Ascending aorta (tissue), 2 donors: ENCODE measurements at regions not wholly inside any gene's neighbourhood (a gene's known extent, or its start where the extent isn't known, plus 50 kb on each side); places are given as distances from the start of the nearest gene placed in this dataset.

Source experiments
- DNase-seq, 2 donors: peaks; one replicate each; pipeline ENCODE4 v3.0.0-alpha.2; 2019; ENCODE audit warnings: low spot score in 2 of 2
- H3K27ac ChIP-seq, 2 donors: fragments of 200-600 bp; sonication (generic); one replicate each; pipeline ENCODE4 v1.5.1; 2016 to 2017; ENCODE audit warnings: mild to moderate bottlenecking in 1 of 2
- H3K27me3 ChIP-seq: fragments of 200-600 bp; sonication (generic); one replicate; pipeline ENCODE4 v1.5.1; 2017
- H3K36me3 ChIP-seq, 2 donors: fragments of 200-600 bp; sonication (generic); one replicate each; pipeline ENCODE4 v1.5.1; 2016
- H3K4me1 ChIP-seq, 2 donors: fragments of 200-600 bp; sonication (generic); one replicate each; pipeline ENCODE4 v1.5.1; 2016 to 2017; ENCODE audit warnings: mild to moderate bottlenecking in 1 of 2
- H3K4me3 ChIP-seq, 2 donors: fragments of 200-600 bp; sonication (generic); one replicate each; pipeline ENCODE4 v1.5.1; 2016 to 2017; ENCODE audit warnings: mild to moderate bottlenecking in 1 of 2
- H3K9me3 ChIP-seq, 2 donors: fragments of 200-600 bp; sonication (generic); one replicate each; pipeline ENCODE4 v1.5.1; 2016
- intact Hi-C: fragments of 100-400 bp; cut with DNase I; formaldehyde crosslinking; loops from one replicate; pipeline ENCODE4 v1.15.1; 2023
- TF ChIP-seq, protein P1 (sequence below), 3 experiments: fragments of 200-600 bp in 2 of 3; fragments of 450-650 bp in 1 of 3; sonication (generic) in 2 of 3; IDR thresholded peaks; one replicate each; pipeline ENCODE4 v1.5.1; 2016 to 2019; ENCODE audit warnings: antibody characterized with exemption in 3 of 3, mild to moderate bottlenecking in 1 of 3, moderate library complexity in 1 of 3

DNA sequence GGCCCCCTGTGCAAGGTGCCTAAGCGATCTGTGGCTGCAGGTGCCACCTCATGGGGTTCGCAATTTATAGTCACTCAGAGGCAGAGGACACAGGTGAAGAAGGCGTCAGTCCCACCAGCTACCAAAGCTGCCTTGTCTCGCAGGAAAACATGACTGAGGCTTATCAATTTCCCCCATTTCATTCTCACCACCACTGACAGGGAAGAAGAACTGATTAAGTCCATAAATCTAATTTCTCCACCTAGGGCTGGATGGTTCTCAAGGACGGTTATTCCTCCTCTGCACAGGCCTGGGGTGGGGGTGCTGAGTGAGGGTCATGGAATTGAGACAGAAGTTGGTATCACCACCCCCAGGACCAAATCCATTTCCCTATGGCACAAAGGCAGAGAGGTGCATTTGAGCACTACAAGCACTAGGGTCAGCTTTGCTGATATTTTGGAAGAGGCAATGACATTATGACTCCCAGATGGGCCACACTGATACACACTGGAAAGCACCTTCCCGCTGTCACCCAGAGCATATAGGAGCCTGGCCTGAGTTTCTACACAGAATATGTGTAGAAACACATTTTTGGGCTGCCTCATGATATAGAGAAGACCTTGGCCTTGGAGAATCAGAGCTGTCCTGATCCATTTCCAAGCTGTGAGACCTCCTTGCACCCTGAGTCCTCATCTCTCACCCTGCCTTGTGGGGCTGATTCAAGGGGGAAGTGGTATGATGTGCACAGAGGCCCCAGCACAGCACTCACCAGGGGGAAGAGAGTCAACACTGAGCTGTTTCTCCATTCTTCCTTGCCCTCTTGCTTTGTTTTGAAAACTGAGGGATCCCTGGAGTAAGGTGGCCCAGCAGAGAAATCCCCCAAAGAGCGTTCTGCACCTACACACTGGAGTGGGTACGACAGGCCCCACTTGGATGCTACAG is 59.4 kb downstream of the PITPNM2 start:
- peak overlapping the region in 1 of 2 donors; percentile 17 for H3K27ac ChIP-seq
- H3K36me3 ChIP-seq, result no peaks in the 10 kb centered on the region
- intact Hi-C loops, result loop anchor here (5.0 kb wide), 1 partner anchor 44 kb away; no protein-coding TSS in a partner anchor
- peaks cover 7 to 24% of the 10 kb centered on the region in 2 donors for H3K4me1 ChIP-seq
- DNase-seq, result no peak
- H3K27me3 ChIP-seq, result no peaks in the 10 kb centered on the region
- no peaks in the 10 kb centered on the region for H3K9me3 ChIP-seq
- TF ChIP-seq, protein P1, sequence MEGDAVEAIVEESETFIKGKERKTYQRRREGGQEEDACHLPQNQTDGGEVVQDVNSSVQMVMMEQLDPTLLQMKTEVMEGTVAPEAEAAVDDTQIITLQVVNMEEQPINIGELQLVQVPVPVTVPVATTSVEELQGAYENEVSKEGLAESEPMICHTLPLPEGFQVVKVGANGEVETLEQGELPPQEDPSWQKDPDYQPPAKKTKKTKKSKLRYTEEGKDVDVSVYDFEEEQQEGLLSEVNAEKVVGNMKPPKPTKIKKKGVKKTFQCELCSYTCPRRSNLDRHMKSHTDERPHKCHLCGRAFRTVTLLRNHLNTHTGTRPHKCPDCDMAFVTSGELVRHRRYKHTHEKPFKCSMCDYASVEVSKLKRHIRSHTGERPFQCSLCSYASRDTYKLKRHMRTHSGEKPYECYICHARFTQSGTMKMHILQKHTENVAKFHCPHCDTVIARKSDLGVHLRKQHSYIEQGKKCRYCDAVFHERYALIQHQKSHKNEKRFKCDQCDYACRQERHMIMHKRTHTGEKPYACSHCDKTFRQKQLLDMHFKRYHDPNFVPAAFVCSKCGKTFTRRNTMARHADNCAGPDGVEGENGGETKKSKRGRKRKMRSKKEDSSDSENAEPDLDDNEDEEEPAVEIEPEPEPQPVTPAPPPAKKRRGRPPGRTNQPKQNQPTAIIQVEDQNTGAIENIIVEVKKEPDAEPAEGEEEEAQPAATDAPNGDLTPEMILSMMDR (IDR thresholded peaks at IDR 0.05), result no peak
- no peak overlapping the region for H3K4me3 ChIP-seq

DNA sequence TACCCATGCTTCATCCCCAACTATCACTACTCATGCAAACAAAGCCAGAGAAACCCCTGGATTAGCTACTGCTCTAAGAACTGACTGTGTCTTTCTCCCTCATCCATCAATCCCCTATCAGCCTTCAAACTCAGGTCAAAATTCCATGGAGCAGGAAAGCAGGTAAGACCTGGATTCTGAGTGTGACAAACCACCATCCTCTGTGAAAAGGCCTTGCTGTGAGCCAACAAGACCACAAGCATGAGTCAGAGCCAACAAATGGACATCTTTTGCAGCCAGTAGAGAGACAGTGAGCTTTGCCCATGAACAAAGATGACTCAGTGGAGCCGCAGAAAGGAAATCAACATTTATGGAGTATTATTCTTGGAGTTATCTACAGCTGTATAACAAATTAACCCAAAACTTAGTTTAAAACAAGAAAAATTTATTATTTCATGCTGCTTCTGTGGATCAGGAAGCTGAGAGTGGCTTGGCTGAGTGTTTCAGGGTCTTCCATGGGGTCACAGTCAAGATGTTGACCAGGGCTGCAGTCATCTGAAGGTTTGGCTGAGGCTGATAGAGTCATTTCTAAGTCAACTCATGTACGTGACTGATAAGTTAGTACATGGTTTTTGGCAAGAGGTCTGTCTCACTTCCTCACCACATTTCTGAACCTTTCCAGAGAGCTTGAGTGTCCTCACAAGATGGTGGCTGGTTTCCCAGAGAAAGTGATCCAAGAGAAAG is 61.1 kb downstream of the PITPNM2 start:
- no peaks in the 10 kb centered on the region for H3K27me3 ChIP-seq
- H3K27ac ChIP-seq, result peak overlapping the region in 1 of 2 donors; percentile 29

DNA sequence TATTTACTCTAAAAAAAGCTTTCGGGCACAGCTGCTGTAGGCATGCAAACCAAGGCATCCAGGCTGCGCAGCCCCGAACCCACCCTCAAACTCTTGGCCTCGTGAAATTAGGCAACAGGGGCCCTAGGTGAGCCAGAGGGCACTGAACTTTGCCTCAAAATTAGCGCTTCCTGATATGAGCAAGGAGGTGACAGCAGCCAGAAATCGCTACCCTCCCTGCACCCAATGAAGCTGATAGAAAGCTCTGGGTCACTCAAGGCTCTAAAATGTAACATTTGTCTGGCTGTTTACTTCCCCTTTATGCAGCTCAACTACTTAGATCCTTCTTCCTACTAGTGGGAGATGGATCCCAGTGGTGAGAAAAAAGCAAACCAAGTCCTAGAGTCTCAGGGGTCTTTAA is 61.8 kb downstream of the PITPNM2 start:
- intact Hi-C loops, result no loop called here
- H3K4me1 ChIP-seq, result peaks cover 6 to 9% of the 10 kb centered on the region in 2 donors
- no peak for DNase-seq

More for the DNA sequence above, 61.1 kb downstream of the PITPNM2 start:
- TF ChIP-seq, protein P1 (IDR thresholded peaks at IDR 0.05), result no peak
- Histone ChIP-seq H3K4me3 (no peak overlapping the region), H3K4me1 (peaks cover 7 to 16% of the 10 kb centered on the region in 2 donors), H3K9me3 (no peaks in the 10 kb centered on the region), H3K36me3 (no peaks in the 10 kb centered on the region)
- intact Hi-C loops, result loop anchor here (5.0 kb wide), 1 partner anchor 42 kb away; no protein-coding TSS in a partner anchor
- DNase-seq, result no peak

DNA sequence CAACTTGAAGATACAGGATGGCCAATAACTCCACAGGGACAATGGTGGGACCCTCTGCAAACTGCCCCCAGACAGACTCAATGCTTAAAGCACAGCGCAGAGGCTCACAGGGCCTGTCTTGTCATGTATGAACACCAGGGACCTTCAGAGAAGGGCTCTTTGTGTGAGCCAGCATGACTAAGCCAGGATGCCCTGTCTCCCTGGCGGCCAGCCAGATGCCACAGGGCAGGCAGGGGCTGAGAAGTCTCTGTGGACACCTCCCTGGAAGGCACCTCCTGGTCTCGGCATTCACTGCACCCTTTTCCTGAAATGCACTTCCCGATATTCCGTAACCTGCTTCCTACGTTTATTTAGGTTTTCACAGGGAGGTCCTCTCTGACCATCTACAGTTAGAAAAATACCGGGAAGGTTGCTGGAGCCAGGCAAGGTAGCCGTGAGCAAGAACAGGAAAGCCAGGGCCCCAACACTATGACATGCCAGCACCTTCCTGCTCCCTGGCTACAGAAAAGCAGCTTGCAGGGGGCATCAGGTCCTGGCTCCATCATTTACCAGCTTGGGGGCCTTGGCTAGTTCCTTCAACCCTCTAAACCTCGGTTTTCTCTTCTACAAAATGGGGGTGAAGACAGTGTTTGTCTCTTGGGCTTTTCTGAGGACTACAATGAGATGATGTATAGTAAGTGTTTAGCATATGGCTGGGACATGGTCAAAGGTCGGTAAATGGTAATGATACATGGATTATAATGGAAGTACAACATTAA is 65.0 kb downstream of the PITPNM2 start:
- Histone ChIP-seq H3K4me3 (no peak overlapping the region), H3K27me3 (no peaks in the 10 kb centered on the region), H3K9me3 (no peaks in the 10 kb centered on the region), H3K36me3 (no peaks in the 10 kb centered on the region), H3K27ac (no peak overlapping the region), H3K4me1 (peaks cover 0 to 4% of the 10 kb centered on the region in 2 donors)
- TF ChIP-seq, protein P1 (IDR thresholded peaks at IDR 0.05), result peak in 1 of 3 experiments; percentile 9
- intact Hi-C loops, result no loop called here
- DNase-seq, result peak in 1 of 2 donors; percentile 81

More for the DNA sequence above, 61.8 kb downstream of the PITPNM2 start:
- H3K9me3 ChIP-seq, result no peaks in the 10 kb centered on the region
- H3K4me3 ChIP-seq, result no peak overlapping the region
- H3K27me3 ChIP-seq, result no peaks in the 10 kb centered on the region
- H3K27ac ChIP-seq, result peak overlapping the region in 1 of 2 donors; percentile 29
- H3K36me3 ChIP-seq, result no peaks in the 10 kb centered on the region
- TF ChIP-seq, protein P1 (IDR thresholded peaks at IDR 0.05), result no peak

DNA sequence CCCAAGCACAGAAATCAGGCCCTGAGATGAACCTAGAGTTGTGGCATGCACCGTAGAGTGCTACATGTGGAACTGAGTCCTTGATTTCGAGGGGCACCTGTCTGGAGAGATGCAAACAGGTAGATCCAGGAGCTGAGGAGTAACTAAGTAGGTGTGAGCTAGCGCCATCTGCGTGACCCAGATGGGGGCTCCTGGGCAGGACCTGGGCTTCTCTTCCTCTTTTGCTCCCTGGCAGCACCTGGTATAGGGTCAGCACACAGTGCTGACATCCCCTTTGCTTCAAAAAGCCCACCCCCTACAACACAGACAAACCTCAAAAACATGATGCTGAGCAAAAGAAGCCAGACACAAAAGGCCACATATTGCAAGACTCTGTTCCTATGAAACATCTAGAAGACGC is 65.8 kb downstream of the PITPNM2 start:
- no peaks in the 10 kb centered on the region for H3K27me3 ChIP-seq
- H3K27ac ChIP-seq, result no peak overlapping the region
- H3K36me3 ChIP-seq, result no peaks in the 10 kb centered on the region
- no peaks in the 10 kb centered on the region for H3K9me3 ChIP-seq
- TF ChIP-seq, protein P1 (IDR thresholded peaks at IDR 0.05), result no peak
- H3K4me1 ChIP-seq, result peaks cover 0 to 4% of the 10 kb centered on the region in 2 donors
- DNase-seq, result no peak
- intact Hi-C loops, result no loop called here
- H3K4me3 ChIP-seq, result no peak overlapping the region
